Endodermal cell (in vitro differentiated cells): ENCODE measurements at regions not wholly inside any gene's neighbourhood (a gene's known extent, or its start where the extent isn't known, plus 50 kb on each side); places are given as distances from the start of the nearest gene placed in this dataset.

Experiments
- DNase-seq: peaks from one replicate; pipeline ENCODE4 v3.0.0-alpha.2; 2017
- H3K27ac ChIP-seq: 2 replicates; pipeline ENCODE4 v1.5.1; 2013; ENCODE audit warnings: mild to moderate bottlenecking, low read depth, low read length, moderate library complexity
- H3K27me3 ChIP-seq: 2 replicates; pipeline ENCODE4 v1.6.1; 2013; ENCODE audit warnings: mild to moderate bottlenecking, low read length, moderate library complexity; ENCODE audit not compliant: insufficient read depth, control insufficient read depth, poor library complexity, severe bottlenecking
- H3K36me3 ChIP-seq: 2 replicates; pipeline ENCODE4 v1.7.0; 2013; ENCODE audit warnings: mild to moderate bottlenecking, low read length, moderate library complexity; ENCODE audit not compliant: control insufficient read depth, insufficient read depth
- H3K4me1 ChIP-seq: one replicate; pipeline ENCODE4 v1.7.0; 2013; ENCODE audit warnings: low read length; ENCODE audit not compliant: control insufficient read depth, insufficient read depth
- H3K4me3 ChIP-seq: 2 replicates; pipeline ENCODE4 v1.5.1; 2013; ENCODE audit warnings: mild to moderate bottlenecking, low read length, moderate library complexity
- H3K9ac ChIP-seq: 2 replicates; pipeline ENCODE4 v1.6.1; 2013; ENCODE audit warnings: mild to moderate bottlenecking, low read length, moderate library complexity; ENCODE audit not compliant: poor library complexity, severe bottlenecking; ENCODE audit errors: extremely low read depth
- H3K9me3 ChIP-seq: 2 replicates; pipeline ENCODE4 v1.6.1; 2013; ENCODE audit warnings: mild to moderate bottlenecking, low read length, moderate library complexity; ENCODE audit not compliant: control insufficient read depth
- H3K27ac Mint-ChIP-seq: 2 replicates; pipeline ENCODE4 v1.8.0; 2020; ENCODE audit warnings: mixed read lengths
- H3K27me3 Mint-ChIP-seq: 2 replicates; pipeline ENCODE4 v1.8.0; 2021; ENCODE audit warnings: mild to moderate bottlenecking, mixed read lengths; ENCODE audit not compliant: insufficient read depth
- H3K36me3 Mint-ChIP-seq: 2 replicates; pipeline ENCODE4 v1.8.0; 2020; ENCODE audit warnings: low read depth, mixed read lengths
- H3K4me1 Mint-ChIP-seq: 2 replicates; pipeline ENCODE4 v1.8.0; 2020; ENCODE audit warnings: mixed read lengths
- H3K4me3 Mint-ChIP-seq: 2 replicates; pipeline ENCODE4 v1.8.0; 2020; ENCODE audit warnings: mild to moderate bottlenecking, moderate library complexity, mixed read lengths
- H3K9me3 Mint-ChIP-seq: 2 replicates; pipeline ENCODE4 v1.8.0; 2020; ENCODE audit warnings: mild to moderate bottlenecking, mixed read lengths
- WGBS, 2 experiments: methylation state at CpG; one replicate each; pipeline versions ENCODE4 v1.1.5 to v1.1.7; 2013; ENCODE audit warnings: missing lambda C conversion rate in 2 of 2, mixed read lengths in 1 of 2; ENCODE audit not compliant: insufficient coverage in 1 of 2, insufficient read length in 1 of 2; 5-methylcytosine and 5-hydroxymethylcytosine counted together
- TF ChIP-seq, protein P1 (sequence below): fragments of 200-600 bp; sonication (generic); conservative IDR thresholded peaks from 2 replicates; pipeline ENCODE4 v1.5.0; 2021; ENCODE audit warnings: antibody characterized with exemption, mild to moderate bottlenecking

GRCh38 chr10:4482659-4483058, 343.3 kb upstream of the AKR1E2 start:
- Mint-ChIP-seq H3K9me3 (no peaks in the 10 kb centered on the region), H3K4me1 (peaks cover 5% of the 10 kb centered on the region), H3K4me3 (no peak overlapping the region), H3K27me3 (no peaks in the 10 kb centered on the region), H3K27ac (no peak overlapping the region), H3K36me3 (no peaks in the 10 kb centered on the region)
- Histone ChIP-seq H3K36me3 (no peaks in the 10 kb centered on the region), H3K27ac (no peak overlapping the region), H3K4me1 (no peaks in the 10 kb centered on the region), H3K9ac (no peak overlapping the region), H3K4me3 (no peak overlapping the region), H3K9me3 (no peaks in the 10 kb centered on the region), H3K27me3 (no peaks in the 10 kb centered on the region)
- TF ChIP-seq, protein P1, sequence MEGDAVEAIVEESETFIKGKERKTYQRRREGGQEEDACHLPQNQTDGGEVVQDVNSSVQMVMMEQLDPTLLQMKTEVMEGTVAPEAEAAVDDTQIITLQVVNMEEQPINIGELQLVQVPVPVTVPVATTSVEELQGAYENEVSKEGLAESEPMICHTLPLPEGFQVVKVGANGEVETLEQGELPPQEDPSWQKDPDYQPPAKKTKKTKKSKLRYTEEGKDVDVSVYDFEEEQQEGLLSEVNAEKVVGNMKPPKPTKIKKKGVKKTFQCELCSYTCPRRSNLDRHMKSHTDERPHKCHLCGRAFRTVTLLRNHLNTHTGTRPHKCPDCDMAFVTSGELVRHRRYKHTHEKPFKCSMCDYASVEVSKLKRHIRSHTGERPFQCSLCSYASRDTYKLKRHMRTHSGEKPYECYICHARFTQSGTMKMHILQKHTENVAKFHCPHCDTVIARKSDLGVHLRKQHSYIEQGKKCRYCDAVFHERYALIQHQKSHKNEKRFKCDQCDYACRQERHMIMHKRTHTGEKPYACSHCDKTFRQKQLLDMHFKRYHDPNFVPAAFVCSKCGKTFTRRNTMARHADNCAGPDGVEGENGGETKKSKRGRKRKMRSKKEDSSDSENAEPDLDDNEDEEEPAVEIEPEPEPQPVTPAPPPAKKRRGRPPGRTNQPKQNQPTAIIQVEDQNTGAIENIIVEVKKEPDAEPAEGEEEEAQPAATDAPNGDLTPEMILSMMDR = no peak
- DNase-seq = no peak

GRCh38 chr10:4481192-4481591, 344.8 kb upstream of the AKR1E2 start:
- no peak overlapping the region for H3K27ac ChIP-seq
- no peaks in the 10 kb centered on the region for H3K27me3 Mint-ChIP-seq
- H3K4me3 ChIP-seq = no peak overlapping the region
- H3K36me3 ChIP-seq = no peaks in the 10 kb centered on the region
- no peaks in the 10 kb centered on the region for H3K36me3 Mint-ChIP-seq
- no peak overlapping the region for H3K4me3 Mint-ChIP-seq
- DNase-seq = no peak
- no peaks in the 10 kb centered on the region for H3K4me1 ChIP-seq
- H3K4me1 Mint-ChIP-seq = peaks cover 5% of the 10 kb centered on the region
- H3K9ac ChIP-seq = no peak overlapping the region
- no peaks in the 10 kb centered on the region for H3K9me3 Mint-ChIP-seq
- H3K27ac Mint-ChIP-seq = no peak overlapping the region
- TF ChIP-seq, protein P1 = no peak
- H3K27me3 ChIP-seq = no peaks in the 10 kb centered on the region
- H3K9me3 ChIP-seq = no peaks in the 10 kb centered on the region

- no peaks in the 10 kb centered on the region for H3K4me1 ChIP-seq
- H3K4me3 Mint-ChIP-seq = no peak overlapping the region
- peaks cover 11% of the 10 kb centered on the region for H3K4me1 Mint-ChIP-seq
- H3K27ac Mint-ChIP-seq = no peak overlapping the region
- TF ChIP-seq, protein P1 = no peak
- WGBS, 2 experiments = 92 to 97% methylated on average over 5 of the region's 5 CpGs
- no peaks in the 10 kb centered on the region for H3K9me3 Mint-ChIP-seq
- no peak for DNase-seq
- H3K4me3 ChIP-seq = no peak overlapping the region
- H3K9me3 ChIP-seq = no peaks in the 10 kb centered on the region
- no peaks in the 10 kb centered on the region for H3K36me3 ChIP-seq
- no peaks in the 10 kb centered on the region for H3K36me3 Mint-ChIP-seq
- no peak overlapping the region for H3K27ac ChIP-seq
- no peaks in the 10 kb centered on the region for H3K27me3 Mint-ChIP-seq
- H3K27me3 ChIP-seq = no peaks in the 10 kb centered on the region
- no peak overlapping the region for H3K9ac ChIP-seq
These were observed 346.7 kb upstream of the AKR1E2 start for GRCh38 chr10:4479342-4479741.
